ENCODE measurements at regions not wholly inside any gene's neighbourhood (a gene's known extent, or its start where the extent isn't known, plus 50 kb on each side); places are given as distances from the start of the nearest gene placed in this dataset.

DNA sequence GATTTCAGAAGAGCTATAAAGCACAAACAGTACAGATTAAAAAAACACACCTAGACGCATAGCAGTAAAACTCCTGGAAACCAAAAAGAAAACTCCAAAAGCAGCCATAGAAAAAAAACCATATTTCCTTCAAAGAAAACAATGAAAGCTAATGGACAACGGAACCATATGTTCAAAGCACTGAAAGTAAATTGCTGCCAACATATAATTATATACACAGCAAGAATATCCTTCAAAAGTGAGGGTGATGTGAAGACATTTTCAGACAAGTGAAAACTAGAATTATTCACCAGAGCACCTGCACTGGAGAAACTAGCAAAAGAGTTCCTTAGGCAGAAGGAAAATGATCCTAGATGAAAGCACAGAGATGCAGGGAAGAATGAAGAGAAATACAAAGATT is 58.2 kb upstream of the PCSK6 start:
- TF ChIP-seq, protein P1, sequence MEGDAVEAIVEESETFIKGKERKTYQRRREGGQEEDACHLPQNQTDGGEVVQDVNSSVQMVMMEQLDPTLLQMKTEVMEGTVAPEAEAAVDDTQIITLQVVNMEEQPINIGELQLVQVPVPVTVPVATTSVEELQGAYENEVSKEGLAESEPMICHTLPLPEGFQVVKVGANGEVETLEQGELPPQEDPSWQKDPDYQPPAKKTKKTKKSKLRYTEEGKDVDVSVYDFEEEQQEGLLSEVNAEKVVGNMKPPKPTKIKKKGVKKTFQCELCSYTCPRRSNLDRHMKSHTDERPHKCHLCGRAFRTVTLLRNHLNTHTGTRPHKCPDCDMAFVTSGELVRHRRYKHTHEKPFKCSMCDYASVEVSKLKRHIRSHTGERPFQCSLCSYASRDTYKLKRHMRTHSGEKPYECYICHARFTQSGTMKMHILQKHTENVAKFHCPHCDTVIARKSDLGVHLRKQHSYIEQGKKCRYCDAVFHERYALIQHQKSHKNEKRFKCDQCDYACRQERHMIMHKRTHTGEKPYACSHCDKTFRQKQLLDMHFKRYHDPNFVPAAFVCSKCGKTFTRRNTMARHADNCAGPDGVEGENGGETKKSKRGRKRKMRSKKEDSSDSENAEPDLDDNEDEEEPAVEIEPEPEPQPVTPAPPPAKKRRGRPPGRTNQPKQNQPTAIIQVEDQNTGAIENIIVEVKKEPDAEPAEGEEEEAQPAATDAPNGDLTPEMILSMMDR (IDR thresholded peaks at IDR 0.05; ENCODE audit: insufficient read depth, low read depth, low read length): no peak
- TF ChIP-seq EZH2 (IDR thresholded peaks at IDR 0.05; ENCODE audit: insufficient read depth, low read length): no peak

All from astrocyte (in vitro differentiated cells and primary cell).